Psoas muscle (tissue), 7 donors: ENCODE measurements at regions not wholly inside any gene's neighbourhood (a gene's known extent, or its start where the extent isn't known, plus 50 kb on each side); places are given as distances from the start of the nearest gene placed in this dataset.

Source experiments
- ATAC-seq, 4 donors: fragments of 200-7000 bp; cut with Tn5 transposase; one replicate each; pipeline ENCODE4 v1.9.1; 2020; ENCODE audit warnings: moderate library complexity in 3 of 4, mild to moderate bottlenecking in 2 of 4
- DNase-seq, 2 donors: peaks; one replicate each; pipeline ENCODE4 v3.0.0-alpha.2; 2020
- H3K27ac ChIP-seq: fragments of 200-600 bp; one replicate; pipeline ENCODE4 v1.8.0; 2022
- H3K27me3 ChIP-seq, 3 donors: fragments of 200-600 bp in 1 of 3; one replicate each; pipeline versions ENCODE4 v1.6.1 to v1.8.0; 2013 to 2022; ENCODE audit warnings: low read length in 2 of 3, mild to moderate bottlenecking in 2 of 3, moderate library complexity in 1 of 3; ENCODE audit not compliant: insufficient read depth in 3 of 3
- H3K36me3 ChIP-seq, 2 donors: fragments of 200-600 bp in 1 of 2; one replicate each; pipeline versions ENCODE4 v1.6.1 to v1.8.0; 2013 to 2022; ENCODE audit warnings: low read depth in 1 of 2, mild to moderate bottlenecking in 1 of 2, moderate library complexity in 1 of 2; ENCODE audit not compliant: insufficient read depth in 1 of 2
- H3K4me1 ChIP-seq: fragments of 200-600 bp; one replicate; pipeline ENCODE4 v1.8.0; 2022
- H3K4me3 ChIP-seq: fragments of 200-600 bp; one replicate; pipeline ENCODE4 v1.8.0; 2022; ENCODE audit warnings: mild to moderate bottlenecking
- H3K9me3 ChIP-seq: fragments of 200-600 bp; one replicate; pipeline ENCODE4 v1.8.0; 2022
- WGBS, 3 donors: extraction: QIAGEN DNeasy Blood & Tissue Kit; methylation state at CpG; one replicate each; pipeline versions ENCODE4 v1.1.6 to v1.1.7; 2013; 5-methylcytosine and 5-hydroxymethylcytosine counted together
- intact Hi-C, 2 donors: fragments of 100-400 bp; cut with DNase I; formaldehyde crosslinking; loops; one replicate each; pipeline versions ENCODE4 v1.11.0 to v1.14.2; 2022
- TF ChIP-seq, protein P1 (sequence below): fragments of 200-600 bp; IDR thresholded peaks from one replicate; pipeline ENCODE4 v1.8.0; 2022; ENCODE audit warnings: antibody characterized with exemption
- donor health status: healthy with polysubstance abuse.
- donor health status: DM: no; HTN: no; CAD: no; lungs with moderate emphysema.
- donor health status: Bipolar disorder and iron deficiency.
- donor health status: healthy.
- donor health status: DM: yes; HTN: yes; CAD: no.
- donor health status: DM: no; HTN: no; CAD: no.
- donor health status: DM: yes; HTN: yes; CAD: no.

DNA sequence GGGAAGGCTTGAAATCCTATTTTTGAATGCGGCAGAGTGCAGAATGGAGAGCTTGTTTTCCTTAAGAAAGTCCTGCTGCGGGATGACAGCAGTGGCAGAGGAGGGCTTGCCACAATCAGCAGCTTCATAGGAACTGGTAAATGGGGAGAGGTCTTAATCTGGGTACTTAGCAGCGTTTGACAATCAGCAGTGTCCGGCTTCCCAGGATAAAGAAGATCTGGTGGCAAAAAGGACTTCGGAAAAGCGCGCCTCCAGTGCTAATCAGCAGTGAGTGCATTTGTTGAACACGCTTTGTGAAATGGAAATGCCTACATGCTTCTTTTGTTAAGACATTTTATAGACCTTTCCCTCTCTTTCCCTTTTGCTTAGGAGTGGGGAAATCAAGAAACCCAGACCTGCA lies 735.7 kb downstream of the QKI start:
- intact Hi-C loops: no loop called here
- 97 to 99% (median 97%) methylated on average over 8 of the region's 8 CpGs for WGBS, 3 donors

DNA sequence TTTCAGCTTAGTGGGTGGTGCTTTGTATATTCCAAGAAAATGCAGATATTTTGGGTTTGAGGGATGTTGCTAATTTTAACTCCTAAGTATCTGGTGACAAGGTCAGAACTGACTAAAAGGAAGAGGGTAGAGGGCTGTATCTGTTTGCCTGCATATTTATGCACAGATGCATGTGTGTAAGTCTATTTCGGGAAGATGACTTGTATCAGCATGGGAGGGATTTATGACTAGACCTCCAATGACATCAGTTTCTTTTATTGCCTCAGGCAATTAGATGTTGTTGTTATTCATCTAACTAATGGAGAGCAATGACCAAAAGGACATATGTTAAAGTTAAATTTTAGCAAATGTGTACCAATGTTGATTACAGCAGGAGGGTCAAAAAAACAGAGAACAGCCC lies 734.3 kb downstream of the QKI start:
- ATAC-seq (peak; percentile 92 to 97 (median 96)), DNase-seq (no peak)
- Histone ChIP-seq H3K4me1 (peaks cover 22% of the 10 kb centered on the region), H3K9me3 (no peaks in the 10 kb centered on the region), H3K4me3 (no peak overlapping the region), H3K27me3 (no peaks in the 10 kb centered on the region), H3K36me3 (no peaks in the 10 kb centered on the region), H3K27ac (peak overlapping the region; percentile 73)
- TF ChIP-seq, protein P1, sequence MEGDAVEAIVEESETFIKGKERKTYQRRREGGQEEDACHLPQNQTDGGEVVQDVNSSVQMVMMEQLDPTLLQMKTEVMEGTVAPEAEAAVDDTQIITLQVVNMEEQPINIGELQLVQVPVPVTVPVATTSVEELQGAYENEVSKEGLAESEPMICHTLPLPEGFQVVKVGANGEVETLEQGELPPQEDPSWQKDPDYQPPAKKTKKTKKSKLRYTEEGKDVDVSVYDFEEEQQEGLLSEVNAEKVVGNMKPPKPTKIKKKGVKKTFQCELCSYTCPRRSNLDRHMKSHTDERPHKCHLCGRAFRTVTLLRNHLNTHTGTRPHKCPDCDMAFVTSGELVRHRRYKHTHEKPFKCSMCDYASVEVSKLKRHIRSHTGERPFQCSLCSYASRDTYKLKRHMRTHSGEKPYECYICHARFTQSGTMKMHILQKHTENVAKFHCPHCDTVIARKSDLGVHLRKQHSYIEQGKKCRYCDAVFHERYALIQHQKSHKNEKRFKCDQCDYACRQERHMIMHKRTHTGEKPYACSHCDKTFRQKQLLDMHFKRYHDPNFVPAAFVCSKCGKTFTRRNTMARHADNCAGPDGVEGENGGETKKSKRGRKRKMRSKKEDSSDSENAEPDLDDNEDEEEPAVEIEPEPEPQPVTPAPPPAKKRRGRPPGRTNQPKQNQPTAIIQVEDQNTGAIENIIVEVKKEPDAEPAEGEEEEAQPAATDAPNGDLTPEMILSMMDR: no peak
- WGBS, 3 donors: 25 to 31% (median 29%) methylated on average over 1 of the region's 1 CpG
- intact Hi-C loops: no loop called here

More for the DNA sequence above, 735.7 kb downstream of the QKI start:
- Histone ChIP-seq H3K4me1 (peaks cover 36% of the 10 kb centered on the region), H3K9me3 (no peaks in the 10 kb centered on the region), H3K27me3 (no peaks in the 10 kb centered on the region), H3K4me3 (no peak overlapping the region), H3K27ac (no peak overlapping the region), H3K36me3 (no peaks in the 10 kb centered on the region)
- TF ChIP-seq, protein P1: no peak
- ATAC-seq (no peak), DNase-seq (no peak)

DNA sequence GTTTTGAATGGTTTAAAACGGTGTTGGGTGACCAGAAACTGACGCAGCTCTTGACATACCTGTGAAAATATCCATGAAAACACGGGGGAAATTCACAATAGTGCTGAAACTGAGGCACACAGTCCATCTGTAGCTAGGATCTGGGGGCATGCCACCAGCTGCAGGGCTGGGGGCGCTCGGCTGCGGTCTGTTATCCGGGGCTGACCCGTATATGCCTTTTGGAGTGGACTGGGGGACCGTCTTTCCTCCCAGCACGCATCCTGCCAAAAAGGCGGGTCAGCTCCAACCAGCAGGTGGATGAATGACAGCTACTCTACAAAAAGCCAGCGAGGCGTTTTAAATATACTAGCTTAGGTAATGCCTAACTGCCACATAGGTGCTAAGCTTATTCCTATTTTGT lies 729.8 kb downstream of the QKI start:
- WGBS, 3 donors: 91 to 95% (median 91%) methylated on average over 13 of the region's 13 CpGs
- ATAC-seq: no peak
- Histone ChIP-seq H3K4me1 (peaks cover 15% of the 10 kb centered on the region), H3K9me3 (no peaks in the 10 kb centered on the region), H3K27me3 (no peaks in the 10 kb centered on the region), H3K36me3 (no peaks in the 10 kb centered on the region), H3K27ac (no peak overlapping the region), H3K4me3 (no peak overlapping the region)
- DNase-seq: no peak
- TF ChIP-seq, protein P1: no peak
- intact Hi-C loops: no loop called here

DNA sequence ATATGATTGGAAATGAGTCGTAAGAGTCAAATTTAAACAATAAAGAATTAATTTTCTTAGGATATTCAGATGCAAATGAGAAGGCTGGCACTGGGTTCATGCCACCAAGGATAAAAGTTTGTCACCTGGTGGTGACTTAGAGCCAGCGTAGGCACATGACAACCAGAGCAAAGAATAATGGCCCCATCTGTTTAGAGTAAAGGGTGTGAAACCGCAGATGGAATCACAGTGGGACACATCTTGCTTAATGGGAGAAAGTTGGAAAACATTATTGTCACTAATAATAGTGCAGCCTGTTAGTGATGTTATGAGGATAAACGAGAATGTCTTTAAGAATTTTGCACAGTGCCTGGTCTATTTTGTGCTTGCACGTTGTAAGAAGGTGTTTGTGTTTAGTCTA lies 727.8 kb downstream of the QKI start:
- Histone ChIP-seq H3K9me3 (no peaks in the 10 kb centered on the region), H3K4me1 (no peaks in the 10 kb centered on the region), H3K36me3 (no peaks in the 10 kb centered on the region), H3K27ac (no peak overlapping the region), H3K4me3 (no peak overlapping the region), H3K27me3 (no peaks in the 10 kb centered on the region)
- DNase-seq: no peak
- ATAC-seq: peak in 2 of 4 donors; percentile 37 to 72
- intact Hi-C loops: no loop called here
- WGBS, 3 donors: 61 to 73% (median 69%) methylated on average over 5 of the region's 5 CpGs
- TF ChIP-seq, protein P1: no peak

DNA sequence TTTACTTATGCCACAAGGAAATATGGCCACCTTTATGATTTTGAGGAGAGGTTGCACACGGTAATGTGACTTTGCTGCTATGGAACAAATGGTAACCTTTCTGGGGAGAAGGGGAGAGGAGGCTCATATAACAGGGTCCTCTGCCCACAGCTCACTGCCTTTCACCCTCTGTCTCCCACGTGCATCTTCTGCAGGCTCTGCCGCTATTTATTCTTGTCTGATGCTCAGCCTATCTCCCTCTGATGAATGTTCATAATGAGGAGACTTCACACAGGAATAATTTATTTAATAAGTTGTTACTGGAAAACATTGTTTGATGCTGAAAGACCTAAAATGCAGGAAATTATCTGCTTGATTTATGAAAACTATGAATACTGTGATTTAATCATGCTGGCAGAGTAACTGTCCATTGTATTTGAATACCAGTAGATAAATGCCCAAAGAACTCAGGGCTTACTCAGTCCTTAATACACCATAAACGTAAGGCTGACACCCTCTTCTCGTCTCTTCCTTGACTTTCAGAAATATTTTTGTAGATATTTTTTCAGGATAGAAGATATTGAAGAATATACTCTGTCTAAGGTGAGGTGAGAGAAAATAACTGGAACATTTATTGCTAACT lies 721.1 kb downstream of the QKI start:
- H3K4me1 ChIP-seq: no peaks in the 10 kb centered on the region
- ATAC-seq (no peak), DNase-seq (no peak)
- intact Hi-C loops: no loop called here
- TF ChIP-seq, protein P1: no peak
- H3K36me3 ChIP-seq: no peaks in the 10 kb centered on the region
- no peaks in the 10 kb centered on the region for H3K9me3 ChIP-seq
- WGBS, 3 donors: 73 to 83% (median 77%) methylated on average over 5 of the region's 5 CpGs
- no peak overlapping the region for H3K4me3 ChIP-seq
- H3K27me3 ChIP-seq: no peaks in the 10 kb centered on the region
- H3K27ac ChIP-seq: no peak overlapping the region
